ENCODE measurements at regions not wholly inside any gene's neighbourhood (a gene's known extent, or its start where the extent isn't known, plus 50 kb on each side); places are given as distances from the start of the nearest gene placed in this dataset.

DNA sequence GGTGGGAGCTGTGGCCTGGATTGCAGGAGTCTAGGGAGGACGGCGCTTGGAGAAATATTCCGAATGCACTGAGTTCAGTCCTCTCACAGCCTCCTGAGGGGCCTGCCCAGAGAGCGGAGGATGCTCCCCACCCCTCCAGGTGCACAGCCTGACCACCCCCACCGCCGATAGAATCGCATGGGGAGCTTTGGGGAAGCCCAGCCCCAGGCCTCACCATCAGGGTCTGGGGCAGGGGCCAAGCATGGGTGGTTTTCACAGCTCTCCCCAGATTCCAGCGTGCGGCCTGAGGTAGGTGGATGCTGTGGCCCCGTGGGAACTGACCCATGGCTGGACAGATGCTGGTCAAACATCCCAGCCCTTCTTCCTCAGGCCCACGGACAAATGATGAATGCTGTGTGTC is 79.9 kb upstream of the OLFM1 start:
- no peak for TF ChIP-seq EZH2phosphoT487 (conservative IDR thresholded peaks at IDR 0.05; ENCODE audit: low read length)
- no peak overlapping the region for H2AFZ ChIP-seq (ENCODE audit: low read depth, low read length, severe bottlenecking)
- no peaks in the 10 kb centered on the region for H3K36me3 ChIP-seq (ENCODE audit: low read length)
- H4K20me1 ChIP-seq (ENCODE audit: low read depth, low read length): no peaks in the 10 kb centered on the region
- no peaks in the 10 kb centered on the region for H3K9me3 ChIP-seq (ENCODE audit: insufficient read depth, low read length)
- no peaks in the 10 kb centered on the region for H3K27me3 ChIP-seq (ENCODE audit: low read length)
- H3K79me2 ChIP-seq (ENCODE audit: insufficient read depth, low read length): no peaks in the 10 kb centered on the region
- no peaks in the 10 kb centered on the region for H3K9me2 ChIP-seq (replicated peaks; ENCODE audit: insufficient read depth, low read length)
- H3F3A ChIP-seq (ENCODE audit: insufficient read depth): no peaks in the 10 kb centered on the region
- H3K4me3 ChIP-seq (ENCODE audit: insufficient read depth, low read length, poor library complexity, severe bottlenecking): no peak overlapping the region
- H3K9ac ChIP-seq (ENCODE audit: low read length): no peak overlapping the region
- no peak overlapping the region for H3K4me2 ChIP-seq (ENCODE audit: low read depth, low read length, poor library complexity, severe bottlenecking)
- no peak overlapping the region for H3K27ac ChIP-seq (ENCODE audit: low read depth, low read length)

DNA sequence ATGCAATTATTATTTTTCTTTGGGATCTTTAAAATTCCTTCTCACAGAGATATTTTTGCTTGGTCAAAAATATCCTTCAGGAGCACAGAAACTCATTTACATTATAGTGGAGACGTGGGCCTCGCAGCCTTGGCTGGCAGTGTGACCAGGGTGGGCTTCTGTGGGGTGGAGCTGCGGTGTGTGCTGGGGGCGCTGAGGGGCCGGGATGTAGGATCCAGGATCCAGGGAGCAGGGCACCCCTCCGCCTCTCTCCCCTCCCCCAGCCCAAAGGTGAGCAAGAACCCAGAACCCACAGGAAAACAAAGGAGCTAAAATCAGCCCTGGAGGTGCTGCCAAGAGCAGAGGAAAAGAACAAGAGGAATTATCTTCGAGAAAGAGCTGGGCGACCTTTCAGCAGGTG is 79.1 kb upstream of the OLFM1 start:
- Histone ChIP-seq H3F3A (ENCODE audit: insufficient read depth) (no peaks in the 10 kb centered on the region), H3K27me3 (ENCODE audit: low read length) (no peaks in the 10 kb centered on the region), H4K20me1 (ENCODE audit: low read depth, low read length) (no peaks in the 10 kb centered on the region), H3K4me2 (ENCODE audit: low read depth, low read length, poor library complexity, severe bottlenecking) (no peak overlapping the region), H3K36me3 (ENCODE audit: low read length) (no peaks in the 10 kb centered on the region), H3K9me2 (replicated peaks; ENCODE audit: insufficient read depth, low read length) (no peaks in the 10 kb centered on the region), H3K9ac (ENCODE audit: low read length) (no peak overlapping the region), H3K4me3 (ENCODE audit: insufficient read depth, low read length, poor library complexity, severe bottlenecking) (no peak overlapping the region), H3K9me3 (ENCODE audit: insufficient read depth, low read length) (no peaks in the 10 kb centered on the region), H3K27ac (ENCODE audit: low read depth, low read length) (no peak overlapping the region), H2AFZ (ENCODE audit: low read depth, low read length, severe bottlenecking) (no peak overlapping the region), H3K79me2 (ENCODE audit: insufficient read depth, low read length) (no peaks in the 10 kb centered on the region)
- no peak for TF ChIP-seq EZH2phosphoT487 (conservative IDR thresholded peaks at IDR 0.05; ENCODE audit: low read length)
- TF ChIP-seq, protein P1, sequence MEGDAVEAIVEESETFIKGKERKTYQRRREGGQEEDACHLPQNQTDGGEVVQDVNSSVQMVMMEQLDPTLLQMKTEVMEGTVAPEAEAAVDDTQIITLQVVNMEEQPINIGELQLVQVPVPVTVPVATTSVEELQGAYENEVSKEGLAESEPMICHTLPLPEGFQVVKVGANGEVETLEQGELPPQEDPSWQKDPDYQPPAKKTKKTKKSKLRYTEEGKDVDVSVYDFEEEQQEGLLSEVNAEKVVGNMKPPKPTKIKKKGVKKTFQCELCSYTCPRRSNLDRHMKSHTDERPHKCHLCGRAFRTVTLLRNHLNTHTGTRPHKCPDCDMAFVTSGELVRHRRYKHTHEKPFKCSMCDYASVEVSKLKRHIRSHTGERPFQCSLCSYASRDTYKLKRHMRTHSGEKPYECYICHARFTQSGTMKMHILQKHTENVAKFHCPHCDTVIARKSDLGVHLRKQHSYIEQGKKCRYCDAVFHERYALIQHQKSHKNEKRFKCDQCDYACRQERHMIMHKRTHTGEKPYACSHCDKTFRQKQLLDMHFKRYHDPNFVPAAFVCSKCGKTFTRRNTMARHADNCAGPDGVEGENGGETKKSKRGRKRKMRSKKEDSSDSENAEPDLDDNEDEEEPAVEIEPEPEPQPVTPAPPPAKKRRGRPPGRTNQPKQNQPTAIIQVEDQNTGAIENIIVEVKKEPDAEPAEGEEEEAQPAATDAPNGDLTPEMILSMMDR (IDR thresholded peaks at IDR 0.05; ENCODE audit: insufficient read depth, low read length, poor library complexity, severe bottlenecking): no peak

DNA sequence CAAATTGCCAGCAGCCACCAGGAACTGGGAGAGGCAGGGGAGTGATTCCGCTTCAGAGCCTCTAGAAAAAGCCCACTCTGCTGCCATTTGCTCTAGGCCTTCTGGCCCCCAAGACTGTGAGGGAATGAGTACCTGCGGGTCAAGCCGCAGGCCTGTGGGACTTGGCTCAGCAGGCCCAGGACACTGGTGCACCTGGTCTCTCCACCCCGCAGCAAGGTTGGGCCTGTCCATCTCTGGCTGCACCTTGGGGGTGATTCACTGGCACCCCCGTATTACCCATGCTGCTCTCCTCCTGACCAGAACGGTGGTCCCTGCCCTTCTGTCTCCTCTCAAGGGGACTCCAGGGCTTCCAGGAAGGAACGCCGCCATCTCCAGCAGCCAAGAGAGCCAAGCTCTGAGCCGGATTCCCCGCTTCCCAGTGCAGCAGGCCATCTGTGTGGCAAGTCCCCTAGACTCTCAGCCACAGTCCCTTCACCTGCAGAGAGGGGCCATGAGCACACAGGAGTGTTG is 78.4 kb upstream of the OLFM1 start:
- Histone ChIP-seq H3K27me3 (ENCODE audit: low read length) (no peaks in the 10 kb centered on the region), H3K9me2 (replicated peaks; ENCODE audit: insufficient read depth, low read length) (no peaks in the 10 kb centered on the region), H2AFZ (ENCODE audit: low read depth, low read length, severe bottlenecking) (no peak overlapping the region), H3K79me2 (ENCODE audit: insufficient read depth, low read length) (no peaks in the 10 kb centered on the region), H3K9ac (ENCODE audit: low read length) (no peak overlapping the region), H4K20me1 (ENCODE audit: low read depth, low read length) (no peaks in the 10 kb centered on the region), H3K4me2 (ENCODE audit: low read depth, low read length, poor library complexity, severe bottlenecking) (no peak overlapping the region), H3K9me3 (ENCODE audit: insufficient read depth, low read length) (no peaks in the 10 kb centered on the region), H3F3A (ENCODE audit: insufficient read depth) (no peaks in the 10 kb centered on the region), H3K27ac (ENCODE audit: low read depth, low read length) (no peak overlapping the region), H3K36me3 (ENCODE audit: low read length) (no peaks in the 10 kb centered on the region), H3K4me3 (ENCODE audit: insufficient read depth, low read length, poor library complexity, severe bottlenecking) (no peak overlapping the region)
- no peak for TF ChIP-seq EZH2phosphoT487 (conservative IDR thresholded peaks at IDR 0.05; ENCODE audit: low read length)
- TF ChIP-seq, protein P1 (IDR thresholded peaks at IDR 0.05; ENCODE audit: insufficient read depth, low read length, poor library complexity, severe bottlenecking): no peak

DNA sequence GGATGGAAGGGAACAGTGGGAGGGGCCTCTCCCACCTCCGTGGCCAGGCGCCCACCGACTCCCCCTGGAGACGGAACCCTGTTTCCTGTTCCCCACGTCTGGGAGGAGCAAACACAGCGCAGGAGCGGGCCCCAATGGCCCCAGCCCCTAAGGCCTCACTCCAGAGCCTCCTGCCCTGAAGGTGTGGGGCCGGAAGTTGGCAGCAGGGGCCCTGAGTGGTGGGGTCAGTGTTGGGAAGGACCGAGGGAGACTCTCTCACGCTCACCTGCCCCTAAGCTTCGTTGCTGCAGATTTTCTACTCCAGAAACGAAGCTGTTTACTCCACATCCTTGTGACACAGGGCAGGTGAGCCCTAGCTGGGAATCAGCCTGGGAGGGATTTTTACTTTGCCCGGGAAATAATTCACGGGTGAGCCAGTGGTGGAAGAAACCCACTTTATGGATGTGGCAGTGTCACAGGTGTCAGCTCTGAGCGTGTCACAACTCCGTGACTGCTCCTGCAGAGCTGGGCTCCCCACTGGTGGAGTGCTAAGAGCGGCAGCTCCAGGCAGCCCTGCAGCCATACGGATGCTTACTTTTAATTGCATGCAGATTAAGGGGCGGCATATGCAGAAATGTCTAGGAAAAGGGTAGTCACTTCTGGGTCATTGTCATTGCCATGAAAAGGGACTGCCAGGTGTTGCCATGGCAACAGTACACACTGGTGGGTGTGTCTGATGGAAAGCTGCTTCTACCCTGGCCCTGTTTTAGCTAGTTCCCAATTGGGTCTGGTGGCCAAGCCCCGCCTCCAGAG is 77.5 kb upstream of the OLFM1 start:
- Histone ChIP-seq H3F3A (ENCODE audit: insufficient read depth) (no peaks in the 10 kb centered on the region), H3K4me3 (ENCODE audit: insufficient read depth, low read length, poor library complexity, severe bottlenecking) (no peak overlapping the region), H3K27ac (ENCODE audit: low read depth, low read length) (no peak overlapping the region), H3K9me2 (replicated peaks; ENCODE audit: insufficient read depth, low read length) (no peaks in the 10 kb centered on the region), H4K20me1 (ENCODE audit: low read depth, low read length) (no peaks in the 10 kb centered on the region), H3K79me2 (ENCODE audit: insufficient read depth, low read length) (no peaks in the 10 kb centered on the region), H3K27me3 (ENCODE audit: low read length) (no peaks in the 10 kb centered on the region), H3K9ac (ENCODE audit: low read length) (no peak overlapping the region), H2AFZ (ENCODE audit: low read depth, low read length, severe bottlenecking) (no peak overlapping the region), H3K36me3 (ENCODE audit: low read length) (no peaks in the 10 kb centered on the region), H3K4me2 (ENCODE audit: low read depth, low read length, poor library complexity, severe bottlenecking) (no peak overlapping the region), H3K9me3 (ENCODE audit: insufficient read depth, low read length) (no peaks in the 10 kb centered on the region)
- TF ChIP-seq, protein P1 (IDR thresholded peaks at IDR 0.05; ENCODE audit: insufficient read depth, low read length, poor library complexity, severe bottlenecking): no peak
- no peak for TF ChIP-seq EZH2phosphoT487 (conservative IDR thresholded peaks at IDR 0.05; ENCODE audit: low read length)

All from SU-DHL-6 (cell line).